ENCODE measurements at regions not wholly inside any gene's neighbourhood (a gene's known extent, or its start where the extent isn't known, plus 50 kb on each side); places are given as distances from the start of the nearest gene placed in this dataset.

GRCh38 chr13:40863723-40864122 lies 74.3 kb downstream of the SLC25A15 start:
- Histone ChIP-seq H3K9ac (ENCODE audit: low read length) (no peak overlapping the region), H3F3A (ENCODE audit: insufficient read depth, low read length) (no peaks in the 10 kb centered on the region), H3K79me2 (ENCODE audit: low read length) (no peaks in the 10 kb centered on the region), H4K20me1 (ENCODE audit: insufficient read depth, low read length) (no peaks in the 10 kb centered on the region), H3K9me2 (replicated peaks; ENCODE audit: insufficient read depth, low read length) (no peaks in the 10 kb centered on the region), H3K27me3 (replicated peaks; ENCODE audit: insufficient read depth, low read length) (no peaks in the 10 kb centered on the region), H3K4me1 (ENCODE audit: low read length) (no peaks in the 10 kb centered on the region), H3K36me3 (replicated peaks; ENCODE audit: insufficient read depth, low read length) (no peaks in the 10 kb centered on the region), H2AFZ (ENCODE audit: low read length) (no peak overlapping the region), H3K27ac (ENCODE audit: low read length) (no peak overlapping the region), H3K4me3 (ENCODE audit: low read length) (no peak overlapping the region), H3K9me3 (replicated peaks; ENCODE audit: insufficient read depth, low read length) (no peaks in the 10 kb centered on the region), H3K4me2 (ENCODE audit: low read depth, low read length) (no peak overlapping the region)
- TF ChIP-seq EZH2 (optimal IDR thresholded peaks at IDR 0.05; ENCODE audit: low read depth, low read length) (no peak), CTCF (IDR thresholded peaks at IDR 0.05; ENCODE audit: low read length) (no peak), EZH2phosphoT487 (IDR thresholded peaks at IDR 0.05; ENCODE audit: low read length) (no peak)
- DNase-seq, result no peak

- TF ChIP-seq EZH2phosphoT487 (IDR thresholded peaks at IDR 0.05; ENCODE audit: low read length) (no peak), EZH2 (optimal IDR thresholded peaks at IDR 0.05; ENCODE audit: low read depth, low read length) (no peak), CTCF (IDR thresholded peaks at IDR 0.05; ENCODE audit: low read length) (no peak)
- peak; percentile 16 for DNase-seq
- Histone ChIP-seq H2AFZ (ENCODE audit: low read length) (no peak overlapping the region), H3K27me3 (replicated peaks; ENCODE audit: insufficient read depth, low read length) (no peaks in the 10 kb centered on the region), H3F3A (ENCODE audit: insufficient read depth, low read length) (no peaks in the 10 kb centered on the region), H3K9ac (ENCODE audit: low read length) (no peak overlapping the region), H3K9me3 (replicated peaks; ENCODE audit: insufficient read depth, low read length) (no peaks in the 10 kb centered on the region), H3K79me2 (ENCODE audit: low read length) (no peaks in the 10 kb centered on the region), H3K36me3 (replicated peaks; ENCODE audit: insufficient read depth, low read length) (no peaks in the 10 kb centered on the region), H3K4me2 (ENCODE audit: low read depth, low read length) (no peak overlapping the region), H3K4me3 (ENCODE audit: low read length) (no peak overlapping the region), H3K9me2 (replicated peaks; ENCODE audit: insufficient read depth, low read length) (no peaks in the 10 kb centered on the region), H4K20me1 (ENCODE audit: insufficient read depth, low read length) (no peaks in the 10 kb centered on the region), H3K27ac (ENCODE audit: low read length) (no peak overlapping the region), H3K4me1 (ENCODE audit: low read length) (no peaks in the 10 kb centered on the region)
These were observed 84.8 kb downstream of the SLC25A15 start for GRCh38 chr13:40874138-40874779.

GRCh38 chr13:40875044-40875443 lies 85.6 kb downstream of the SLC25A15 start:
- Histone ChIP-seq H3K4me2 (ENCODE audit: low read depth, low read length) (no peak overlapping the region), H3K27me3 (replicated peaks; ENCODE audit: insufficient read depth, low read length) (no peaks in the 10 kb centered on the region), H3K4me1 (ENCODE audit: low read length) (no peaks in the 10 kb centered on the region), H3F3A (ENCODE audit: insufficient read depth, low read length) (no peaks in the 10 kb centered on the region), H3K4me3 (ENCODE audit: low read length) (no peak overlapping the region), H3K79me2 (ENCODE audit: low read length) (no peaks in the 10 kb centered on the region), H3K9me2 (replicated peaks; ENCODE audit: insufficient read depth, low read length) (no peaks in the 10 kb centered on the region), H3K27ac (ENCODE audit: low read length) (no peak overlapping the region), H4K20me1 (ENCODE audit: insufficient read depth, low read length) (no peaks in the 10 kb centered on the region), H3K9ac (ENCODE audit: low read length) (no peak overlapping the region), H2AFZ (ENCODE audit: low read length) (no peak overlapping the region), H3K9me3 (replicated peaks; ENCODE audit: insufficient read depth, low read length) (no peaks in the 10 kb centered on the region), H3K36me3 (replicated peaks; ENCODE audit: insufficient read depth, low read length) (no peaks in the 10 kb centered on the region)
- TF ChIP-seq CTCF (IDR thresholded peaks at IDR 0.05; ENCODE audit: low read length) (no peak), EZH2 (optimal IDR thresholded peaks at IDR 0.05; ENCODE audit: low read depth, low read length) (no peak), EZH2phosphoT487 (IDR thresholded peaks at IDR 0.05; ENCODE audit: low read length) (no peak)
- no peak for DNase-seq
